GM23338 (cell line): ENCODE measurements at regions not wholly inside any gene's neighbourhood (a gene's known extent, or its start where the extent isn't known, plus 50 kb on each side); places are given as distances from the start of the nearest gene placed in this dataset.

Experiments
- ATAC-seq: fragments of 200-7000 bp; cut with Tn5 transposase; 3 replicates; pipeline ENCODE4 v1.9.1; 2020
- DNase-seq: peaks from one replicate; pipeline ENCODE4 v3.0.0-alpha.2; 2015; ENCODE audit warnings: low spot score
- H2AFZ ChIP-seq: fragments of 200-600 bp; sonication (generic); 2 replicates; pipeline ENCODE4 v1.8.0; 2016; ENCODE audit warnings: antibody characterized with exemption, mild to moderate bottlenecking, moderate library complexity
- H3F3A ChIP-seq: fragments of 200-600 bp; sonication (generic); replicated peaks from 2 replicates; pipeline ENCODE4 v1.8.0; 2017; ENCODE audit warnings: antibody characterized with exemption, mixed run types, low read depth
- H3K27ac ChIP-seq: fragments of 200-600 bp; sonication (generic); 2 replicates; pipeline ENCODE4 v1.6.1; 2016; ENCODE audit warnings: low read depth
- H3K27me3 ChIP-seq: fragments of 200-600 bp; sonication (generic); 2 replicates; pipeline ENCODE4 v1.8.0; 2016; ENCODE audit warnings: mild to moderate bottlenecking, mixed run types, moderate library complexity; ENCODE audit not compliant: insufficient read depth
- H3K36me3 ChIP-seq: fragments of 200-600 bp; sonication (generic); 2 replicates; pipeline ENCODE4 v1.8.0; 2016; ENCODE audit warnings: mild to moderate bottlenecking; ENCODE audit not compliant: insufficient read depth
- H3K4me1 ChIP-seq: fragments of 200-600 bp; sonication (generic); 2 replicates; pipeline ENCODE4 v1.8.0; 2016; ENCODE audit warnings: mild to moderate bottlenecking, moderate library complexity; ENCODE audit not compliant: insufficient read depth
- H3K4me2 ChIP-seq: fragments of 200-600 bp; sonication (generic); 2 replicates; pipeline ENCODE4 v1.7.1; 2017; ENCODE audit warnings: mixed run types
- H3K4me3 ChIP-seq: fragments of 200-600 bp; sonication (generic); 2 replicates; pipeline ENCODE4 v1.6.1; 2016; ENCODE audit warnings: mixed run types
- H3K79me2 ChIP-seq: fragments of 200-600 bp; sonication (generic); replicated peaks from 2 replicates; pipeline ENCODE4 v1.8.0; 2017; ENCODE audit warnings: mild to moderate bottlenecking; ENCODE audit not compliant: insufficient read depth
- H3K9me2 ChIP-seq: fragments of 200-600 bp; sonication (generic); 2 replicates; pipeline ENCODE4 v1.8.0; 2017; ENCODE audit not compliant: insufficient read depth
- H4K20me1 ChIP-seq: fragments of 200-600 bp; sonication (generic); replicated peaks from 2 replicates; pipeline ENCODE4 v1.8.0; 2017; ENCODE audit warnings: mild to moderate bottlenecking; ENCODE audit not compliant: insufficient read depth
- H3K27ac Mint-ChIP-seq: 2 replicates; pipeline ENCODE4 v1.8.0; 2020; ENCODE audit warnings: inconsistent platforms, mild to moderate bottlenecking, moderate library complexity, mixed read lengths
- H3K27me3 Mint-ChIP-seq: 3 replicates; pipeline ENCODE4 v1.8.0; 2022; ENCODE audit warnings: low read depth, mild to moderate bottlenecking, moderate library complexity, mixed read lengths, inconsistent platforms; ENCODE audit not compliant: insufficient read depth, poor library complexity
- H3K36me3 Mint-ChIP-seq: 3 replicates; pipeline ENCODE4 v1.8.0; 2021; ENCODE audit warnings: low read depth, mild to moderate bottlenecking, inconsistent platforms, moderate library complexity, mixed read lengths
- H3K4me1 Mint-ChIP-seq: 3 replicates; pipeline ENCODE4 v1.8.0; 2020; ENCODE audit warnings: mild to moderate bottlenecking, inconsistent platforms, mixed read lengths
- H3K4me3 Mint-ChIP-seq: 3 replicates; pipeline ENCODE4 v1.8.0; 2021; ENCODE audit warnings: moderate library complexity, mild to moderate bottlenecking, inconsistent platforms, mixed read lengths
- H3K9me3 Mint-ChIP-seq: 3 replicates; pipeline ENCODE4 v1.8.0; 2020; ENCODE audit warnings: moderate library complexity, mild to moderate bottlenecking, inconsistent platforms, mixed read lengths
- CREB1 ChIP-seq: fragments of 250-450 bp; sonication (Bioruptor Pico); IDR thresholded peaks from 2 replicates; pipeline ENCODE4 v1.5.0; 2020; ENCODE audit warnings: low read depth, mild to moderate bottlenecking, moderate library complexity
- EZH2 ChIP-seq: fragments of 200-600 bp; sonication (generic); IDR thresholded peaks from one replicate; pipeline ENCODE4 v1.8.0; 2017; ENCODE audit warnings: antibody characterized with exemption, mild to moderate bottlenecking, low read depth; ENCODE audit not compliant: unreplicated experiment
- EZH2phosphoT487 ChIP-seq: fragments of 200-600 bp; sonication (generic); IDR thresholded peaks from one replicate; pipeline ENCODE4 v1.8.1; 2018; ENCODE audit warnings: antibody characterized with exemption; ENCODE audit not compliant: unreplicated experiment
- JUNB ChIP-seq: IDR thresholded peaks from one replicate; pipeline ENCODE4 v1.6.1; 2016; ENCODE audit warnings: antibody characterized with exemption; ENCODE audit not compliant: unreplicated experiment
- NANOG ChIP-seq: IDR thresholded peaks from 2 replicates; pipeline ENCODE4 v1.6.1; 2016; ENCODE audit warnings: antibody characterized with exemption, borderline replicate concordance
- POLR2AphosphoS5 ChIP-seq: IDR thresholded peaks from 2 replicates; pipeline ENCODE4 v1.6.1; 2016; ENCODE audit warnings: antibody characterized with exemption, low read depth
- ZNF114 ChIP-seq: fragments of 250-450 bp; sonication (Bioruptor Pico); IDR thresholded peaks from 2 replicates; pipeline ENCODE4 v1.5.0; 2020; ENCODE audit warnings: mild to moderate bottlenecking, moderate library complexity
- ZNF331 ChIP-seq: fragments of 250-450 bp; sonication (Bioruptor Pico); IDR thresholded peaks from 2 replicates; pipeline ENCODE4 v1.5.0; 2020; ENCODE audit warnings: low read depth, mild to moderate bottlenecking, moderate library complexity
- TF ChIP-seq, protein P1 (sequence below): IDR thresholded peaks from 2 replicates; pipeline ENCODE4 v1.6.1; 2016; ENCODE audit warnings: antibody characterized with exemption
- TF ChIP-seq, protein P2 (sequence below): fragments of 250-450 bp; sonication (Bioruptor Pico); IDR thresholded peaks from 2 replicates; pipeline ENCODE4 v1.5.0; 2020; ENCODE audit warnings: mild to moderate bottlenecking, moderate library complexity
- TF ChIP-seq, protein P3 (sequence below), 2 experiments: fragments of 200-600 bp in 1 of 2; sonication (generic) in 1 of 2; conservative IDR thresholded peaks; 2 replicates each; pipeline versions ENCODE4 v1.5.1 to v1.6.1; 2016 to 2017; ENCODE audit warnings: antibody characterized with exemption in 2 of 2, low read depth in 2 of 2, mild to moderate bottlenecking in 2 of 2, moderate library complexity in 1 of 2

DNA sequence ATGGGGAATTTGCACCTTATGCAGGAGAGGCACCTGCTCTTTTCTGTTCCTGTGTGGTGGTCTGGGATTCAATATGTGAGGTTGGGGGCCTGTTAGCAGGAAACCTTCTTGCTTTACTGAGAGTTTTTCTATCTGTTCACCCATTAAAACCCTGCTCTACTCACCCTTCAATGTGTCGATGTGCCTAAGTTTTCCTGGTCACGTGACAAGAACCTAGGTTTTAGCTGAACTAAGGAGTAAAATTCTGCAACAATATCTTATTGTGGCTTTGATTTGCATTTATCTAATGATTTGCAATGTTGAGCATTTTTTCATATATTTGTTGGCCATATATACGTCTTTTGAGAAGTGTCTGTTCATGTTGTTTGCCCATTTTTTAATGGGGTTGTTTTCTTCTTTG is 979.9 kb downstream of the HACE1 start:
- Histone ChIP-seq H3K9me2 (no peaks in the 10 kb centered on the region; the same call in 1 of the 2 replicates), H3F3A (no peaks in the 10 kb centered on the region), H4K20me1 (no peaks in the 10 kb centered on the region), H3K4me3 (no peak overlapping the region), H3K4me1 (peaks cover 6% of the 10 kb centered on the region), H2AFZ (no peak overlapping the region), H3K27ac (no peak overlapping the region), H3K36me3 (no peaks in the 10 kb centered on the region), H3K79me2 (no peaks in the 10 kb centered on the region), H3K4me2 (no peak overlapping the region), H3K27me3 (no peaks in the 10 kb centered on the region)
- no peak for DNase-seq
- peaks cover 18% of the 10 kb centered on the region; the same call in 2 of the 3 replicates for H3K9me3 Mint-ChIP-seq
- peaks cover 9% of the 10 kb centered on the region for H3K4me1 Mint-ChIP-seq
- ATAC-seq = no peak
- peaks cover 2% of the 10 kb centered on the region for H3K27me3 Mint-ChIP-seq
- H3K4me3 Mint-ChIP-seq = no peak overlapping the region
- H3K36me3 Mint-ChIP-seq = peaks cover 7% of the 10 kb centered on the region; the same call in 2 of the 3 replicates
- no peak overlapping the region for H3K27ac Mint-ChIP-seq
- TF ChIP-seq ZNF331 (CRISPR knock-in tag) (no peak), ZNF114 (no peak), CREB1 (no peak), JUNB (no peak)
- TF ChIP-seq, protein P1, sequence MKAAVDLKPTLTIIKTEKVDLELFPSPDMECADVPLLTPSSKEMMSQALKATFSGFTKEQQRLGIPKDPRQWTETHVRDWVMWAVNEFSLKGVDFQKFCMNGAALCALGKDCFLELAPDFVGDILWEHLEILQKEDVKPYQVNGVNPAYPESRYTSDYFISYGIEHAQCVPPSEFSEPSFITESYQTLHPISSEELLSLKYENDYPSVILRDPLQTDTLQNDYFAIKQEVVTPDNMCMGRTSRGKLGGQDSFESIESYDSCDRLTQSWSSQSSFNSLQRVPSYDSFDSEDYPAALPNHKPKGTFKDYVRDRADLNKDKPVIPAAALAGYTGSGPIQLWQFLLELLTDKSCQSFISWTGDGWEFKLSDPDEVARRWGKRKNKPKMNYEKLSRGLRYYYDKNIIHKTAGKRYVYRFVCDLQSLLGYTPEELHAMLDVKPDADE = no peak

DNA sequence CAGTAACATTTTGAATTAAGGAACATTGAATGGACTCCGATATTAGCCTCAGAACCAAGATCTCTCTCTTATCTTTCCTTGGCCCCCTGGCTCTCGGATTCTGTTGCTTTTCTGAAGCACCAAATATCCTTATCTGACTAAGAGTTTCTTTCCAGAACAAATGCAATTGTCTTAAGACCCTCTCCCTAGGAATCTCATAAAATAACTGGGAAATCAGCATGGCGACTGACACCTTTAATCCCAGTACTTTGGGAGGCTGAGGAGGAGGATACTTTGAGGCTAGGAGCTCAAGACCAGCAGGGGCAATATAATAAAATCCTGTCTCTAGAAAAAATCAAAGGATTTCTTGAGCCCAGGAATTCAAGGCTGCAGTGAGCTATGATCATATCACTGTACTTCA is 984.5 kb downstream of the HACE1 start:
- no peaks in the 10 kb centered on the region for H3K9me2 ChIP-seq
- no peak overlapping the region; the same call in 1 of the 2 replicates for H3K27ac Mint-ChIP-seq
- ATAC-seq (no peak), DNase-seq (no peak)
- no peaks in the 10 kb centered on the region for H4K20me1 ChIP-seq
- H3K27ac ChIP-seq = no peak overlapping the region
- H3K27me3 ChIP-seq = no peaks in the 10 kb centered on the region
- 0 out of 2 replicates have a peak overlapping the region, but pooled peaks have one; percentile 14 for H2AFZ ChIP-seq
- peaks cover 2% of the 10 kb centered on the region for H3K27me3 Mint-ChIP-seq
- no peaks in the 10 kb centered on the region for H3F3A ChIP-seq
- no peak overlapping the region for H3K4me3 ChIP-seq
- no peaks in the 10 kb centered on the region for H3K79me2 ChIP-seq
- H3K36me3 Mint-ChIP-seq = peaks cover 4% of the 10 kb centered on the region; the same call in 1 of the 3 replicates
- peaks cover 31% of the 10 kb centered on the region for H3K4me1 Mint-ChIP-seq
- H3K4me3 Mint-ChIP-seq = no peak overlapping the region
- peaks cover 17% of the 10 kb centered on the region for H3K4me1 ChIP-seq
- no peak overlapping the region for H3K4me2 ChIP-seq
- H3K9me3 Mint-ChIP-seq = peaks cover 12% of the 10 kb centered on the region; the same call in 2 of the 3 replicates
- H3K36me3 ChIP-seq = no peaks in the 10 kb centered on the region
- TF ChIP-seq EZH2 (no peak), NANOG (no peak), EZH2phosphoT487 (no peak), ZNF331 (CRISPR knock-in tag) (no peak), POLR2AphosphoS5 (no peak), JUNB (no peak), ZNF114 (no peak), CREB1 (no peak)
- TF ChIP-seq, protein P1 = no peak
- TF ChIP-seq, protein P2, sequence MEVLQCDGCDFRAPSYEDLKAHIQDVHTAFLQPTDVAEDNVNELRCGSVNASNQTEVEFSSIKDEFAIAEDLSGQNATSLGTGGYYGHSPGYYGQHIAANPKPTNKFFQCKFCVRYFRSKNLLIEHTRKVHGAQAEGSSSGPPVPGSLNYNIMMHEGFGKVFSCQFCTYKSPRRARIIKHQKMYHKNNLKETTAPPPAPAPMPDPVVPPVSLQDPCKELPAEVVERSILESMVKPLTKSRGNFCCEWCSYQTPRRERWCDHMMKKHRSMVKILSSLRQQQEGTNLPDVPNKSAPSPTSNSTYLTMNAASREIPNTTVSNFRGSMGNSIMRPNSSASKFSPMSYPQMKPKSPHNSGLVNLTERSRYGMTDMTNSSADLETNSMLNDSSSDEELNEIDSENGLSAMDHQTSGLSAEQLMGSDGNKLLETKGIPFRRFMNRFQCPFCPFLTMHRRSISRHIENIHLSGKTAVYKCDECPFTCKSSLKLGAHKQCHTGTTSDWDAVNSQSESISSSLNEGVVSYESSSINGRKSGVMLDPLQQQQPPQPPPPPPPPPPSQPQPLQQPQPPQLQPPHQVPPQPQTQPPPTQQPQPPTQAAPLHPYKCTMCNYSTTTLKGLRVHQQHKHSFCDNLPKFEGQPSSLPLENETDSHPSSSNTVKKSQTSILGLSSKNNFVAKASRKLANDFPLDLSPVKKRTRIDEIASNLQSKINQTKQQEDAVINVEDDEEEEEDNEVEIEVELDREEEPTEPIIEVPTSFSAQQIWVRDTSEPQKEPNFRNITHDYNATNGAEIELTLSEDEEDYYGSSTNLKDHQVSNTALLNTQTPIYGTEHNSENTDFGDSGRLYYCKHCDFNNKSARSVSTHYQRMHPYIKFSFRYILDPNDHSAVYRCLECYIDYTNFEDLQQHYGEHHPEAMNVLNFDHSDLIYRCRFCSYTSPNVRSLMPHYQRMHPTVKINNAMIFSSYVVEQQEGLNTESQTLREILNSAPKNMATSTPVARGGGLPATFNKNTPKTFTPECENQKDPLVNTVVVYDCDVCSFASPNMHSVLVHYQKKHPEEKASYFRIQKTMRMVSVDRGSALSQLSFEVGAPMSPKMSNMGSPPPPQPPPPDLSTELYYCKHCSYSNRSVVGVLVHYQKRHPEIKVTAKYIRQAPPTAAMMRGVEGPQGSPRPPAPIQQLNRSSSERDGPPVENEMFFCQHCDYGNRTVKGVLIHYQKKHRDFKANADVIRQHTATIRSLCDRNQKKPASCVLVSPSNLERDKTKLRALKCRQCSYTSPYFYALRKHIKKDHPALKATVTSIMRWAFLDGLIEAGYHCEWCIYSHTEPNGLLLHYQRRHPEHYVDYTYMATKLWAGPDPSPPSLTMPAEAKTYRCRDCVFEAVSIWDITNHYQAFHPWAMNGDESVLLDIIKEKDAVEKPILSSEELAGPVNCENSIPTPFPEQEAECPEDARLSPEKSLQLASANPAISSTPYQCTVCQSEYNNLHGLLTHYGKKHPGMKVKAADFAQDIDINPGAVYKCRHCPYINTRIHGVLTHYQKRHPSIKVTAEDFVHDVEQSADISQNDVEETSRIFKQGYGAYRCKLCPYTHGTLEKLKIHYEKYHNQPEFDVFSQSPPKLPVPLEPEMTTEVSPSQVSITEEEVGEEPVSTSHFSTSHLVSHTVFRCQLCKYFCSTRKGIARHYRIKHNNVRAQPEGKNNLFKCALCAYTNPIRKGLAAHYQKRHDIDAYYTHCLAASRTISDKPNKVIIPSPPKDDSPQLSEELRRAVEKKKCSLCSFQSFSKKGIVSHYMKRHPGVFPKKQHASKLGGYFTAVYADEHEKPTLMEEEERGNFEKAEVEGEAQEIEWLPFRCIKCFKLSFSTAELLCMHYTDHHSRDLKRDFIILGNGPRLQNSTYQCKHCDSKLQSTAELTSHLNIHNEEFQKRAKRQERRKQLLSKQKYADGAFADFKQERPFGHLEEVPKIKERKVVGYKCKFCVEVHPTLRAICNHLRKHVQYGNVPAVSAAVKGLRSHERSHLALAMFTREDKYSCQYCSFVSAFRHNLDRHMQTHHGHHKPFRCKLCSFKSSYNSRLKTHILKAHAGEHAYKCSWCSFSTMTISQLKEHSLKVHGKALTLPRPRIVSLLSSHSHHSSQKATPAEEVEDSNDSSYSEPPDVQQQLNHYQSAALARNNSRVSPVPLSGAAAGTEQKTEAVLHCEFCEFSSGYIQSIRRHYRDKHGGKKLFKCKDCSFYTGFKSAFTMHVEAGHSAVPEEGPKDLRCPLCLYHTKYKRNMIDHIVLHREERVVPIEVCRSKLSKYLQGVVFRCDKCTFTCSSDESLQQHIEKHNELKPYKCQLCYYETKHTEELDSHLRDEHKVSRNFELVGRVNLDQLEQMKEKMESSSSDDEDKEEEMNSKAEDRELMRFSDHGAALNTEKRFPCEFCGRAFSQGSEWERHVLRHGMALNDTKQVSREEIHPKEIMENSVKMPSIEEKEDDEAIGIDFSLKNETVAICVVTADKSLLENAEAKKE = no peak
- TF ChIP-seq, protein P3, sequence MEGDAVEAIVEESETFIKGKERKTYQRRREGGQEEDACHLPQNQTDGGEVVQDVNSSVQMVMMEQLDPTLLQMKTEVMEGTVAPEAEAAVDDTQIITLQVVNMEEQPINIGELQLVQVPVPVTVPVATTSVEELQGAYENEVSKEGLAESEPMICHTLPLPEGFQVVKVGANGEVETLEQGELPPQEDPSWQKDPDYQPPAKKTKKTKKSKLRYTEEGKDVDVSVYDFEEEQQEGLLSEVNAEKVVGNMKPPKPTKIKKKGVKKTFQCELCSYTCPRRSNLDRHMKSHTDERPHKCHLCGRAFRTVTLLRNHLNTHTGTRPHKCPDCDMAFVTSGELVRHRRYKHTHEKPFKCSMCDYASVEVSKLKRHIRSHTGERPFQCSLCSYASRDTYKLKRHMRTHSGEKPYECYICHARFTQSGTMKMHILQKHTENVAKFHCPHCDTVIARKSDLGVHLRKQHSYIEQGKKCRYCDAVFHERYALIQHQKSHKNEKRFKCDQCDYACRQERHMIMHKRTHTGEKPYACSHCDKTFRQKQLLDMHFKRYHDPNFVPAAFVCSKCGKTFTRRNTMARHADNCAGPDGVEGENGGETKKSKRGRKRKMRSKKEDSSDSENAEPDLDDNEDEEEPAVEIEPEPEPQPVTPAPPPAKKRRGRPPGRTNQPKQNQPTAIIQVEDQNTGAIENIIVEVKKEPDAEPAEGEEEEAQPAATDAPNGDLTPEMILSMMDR (conservative IDR thresholded peaks at IDR 0.05; ENCODE audit: low read depth in 2 of 2) = no peak
